ENCODE measurements at regions not wholly inside any gene's neighbourhood (a gene's known extent, or its start where the extent isn't known, plus 50 kb on each side); places are given as distances from the start of the nearest gene placed in this dataset.

- TF ChIP-seq, protein P1, sequence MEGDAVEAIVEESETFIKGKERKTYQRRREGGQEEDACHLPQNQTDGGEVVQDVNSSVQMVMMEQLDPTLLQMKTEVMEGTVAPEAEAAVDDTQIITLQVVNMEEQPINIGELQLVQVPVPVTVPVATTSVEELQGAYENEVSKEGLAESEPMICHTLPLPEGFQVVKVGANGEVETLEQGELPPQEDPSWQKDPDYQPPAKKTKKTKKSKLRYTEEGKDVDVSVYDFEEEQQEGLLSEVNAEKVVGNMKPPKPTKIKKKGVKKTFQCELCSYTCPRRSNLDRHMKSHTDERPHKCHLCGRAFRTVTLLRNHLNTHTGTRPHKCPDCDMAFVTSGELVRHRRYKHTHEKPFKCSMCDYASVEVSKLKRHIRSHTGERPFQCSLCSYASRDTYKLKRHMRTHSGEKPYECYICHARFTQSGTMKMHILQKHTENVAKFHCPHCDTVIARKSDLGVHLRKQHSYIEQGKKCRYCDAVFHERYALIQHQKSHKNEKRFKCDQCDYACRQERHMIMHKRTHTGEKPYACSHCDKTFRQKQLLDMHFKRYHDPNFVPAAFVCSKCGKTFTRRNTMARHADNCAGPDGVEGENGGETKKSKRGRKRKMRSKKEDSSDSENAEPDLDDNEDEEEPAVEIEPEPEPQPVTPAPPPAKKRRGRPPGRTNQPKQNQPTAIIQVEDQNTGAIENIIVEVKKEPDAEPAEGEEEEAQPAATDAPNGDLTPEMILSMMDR (IDR thresholded peaks at IDR 0.05): no peak
- TF ChIP-seq POLR2AphosphoS5 (IDR thresholded peaks at IDR 0.05; ENCODE audit: low read depth, low read length) (no peak), TCF7L2 (IDR thresholded peaks at IDR 0.05; ENCODE audit: low read depth, low read length) (no peak)
- TF ChIP-seq, protein P2, sequence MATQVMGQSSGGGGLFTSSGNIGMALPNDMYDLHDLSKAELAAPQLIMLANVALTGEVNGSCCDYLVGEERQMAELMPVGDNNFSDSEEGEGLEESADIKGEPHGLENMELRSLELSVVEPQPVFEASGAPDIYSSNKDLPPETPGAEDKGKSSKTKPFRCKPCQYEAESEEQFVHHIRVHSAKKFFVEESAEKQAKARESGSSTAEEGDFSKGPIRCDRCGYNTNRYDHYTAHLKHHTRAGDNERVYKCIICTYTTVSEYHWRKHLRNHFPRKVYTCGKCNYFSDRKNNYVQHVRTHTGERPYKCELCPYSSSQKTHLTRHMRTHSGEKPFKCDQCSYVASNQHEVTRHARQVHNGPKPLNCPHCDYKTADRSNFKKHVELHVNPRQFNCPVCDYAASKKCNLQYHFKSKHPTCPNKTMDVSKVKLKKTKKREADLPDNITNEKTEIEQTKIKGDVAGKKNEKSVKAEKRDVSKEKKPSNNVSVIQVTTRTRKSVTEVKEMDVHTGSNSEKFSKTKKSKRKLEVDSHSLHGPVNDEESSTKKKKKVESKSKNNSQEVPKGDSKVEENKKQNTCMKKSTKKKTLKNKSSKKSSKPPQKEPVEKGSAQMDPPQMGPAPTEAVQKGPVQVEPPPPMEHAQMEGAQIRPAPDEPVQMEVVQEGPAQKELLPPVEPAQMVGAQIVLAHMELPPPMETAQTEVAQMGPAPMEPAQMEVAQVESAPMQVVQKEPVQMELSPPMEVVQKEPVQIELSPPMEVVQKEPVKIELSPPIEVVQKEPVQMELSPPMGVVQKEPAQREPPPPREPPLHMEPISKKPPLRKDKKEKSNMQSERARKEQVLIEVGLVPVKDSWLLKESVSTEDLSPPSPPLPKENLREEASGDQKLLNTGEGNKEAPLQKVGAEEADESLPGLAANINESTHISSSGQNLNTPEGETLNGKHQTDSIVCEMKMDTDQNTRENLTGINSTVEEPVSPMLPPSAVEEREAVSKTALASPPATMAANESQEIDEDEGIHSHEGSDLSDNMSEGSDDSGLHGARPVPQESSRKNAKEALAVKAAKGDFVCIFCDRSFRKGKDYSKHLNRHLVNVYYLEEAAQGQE (IDR thresholded peaks at IDR 0.05; ENCODE audit: insufficient read depth in 1 of 2, low read depth in 2 of 2, low read length in 1 of 2): no peak
Measured at GRCh38 chr4:53709693-53710092, 118.4 kb upstream of the LNX1 start.

Data from Panc1 (cell line).